ENCODE measurements at regions not wholly inside any gene's neighbourhood (a gene's known extent, or its start where the extent isn't known, plus 50 kb on each side); places are given as distances from the start of the nearest gene placed in this dataset.

DNA sequence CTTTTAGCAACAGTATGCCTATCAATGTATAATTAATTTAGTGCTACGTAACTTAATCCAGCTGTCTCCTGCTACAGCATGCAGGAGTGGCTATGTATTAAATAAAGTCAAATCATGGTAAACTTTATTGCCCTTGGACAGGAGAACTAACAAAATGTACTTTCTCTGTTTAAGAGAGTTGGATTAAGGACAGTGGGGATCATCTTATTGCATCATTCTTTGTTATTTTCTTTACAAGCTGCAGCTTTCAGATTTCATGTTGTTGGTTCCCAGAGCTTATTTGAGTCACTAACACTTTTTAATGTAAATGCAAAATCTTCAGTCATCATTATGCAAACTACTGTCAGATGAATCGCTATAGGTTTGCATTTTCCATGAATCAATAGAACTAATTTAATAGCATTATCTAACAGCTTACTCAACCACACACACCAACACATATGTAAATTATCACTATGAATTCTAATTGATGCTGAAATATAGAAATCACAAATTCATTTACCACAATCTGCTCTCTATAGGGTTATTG, 424.7 kb downstream of the MMUT start:
- TF ChIP-seq, protein P1, sequence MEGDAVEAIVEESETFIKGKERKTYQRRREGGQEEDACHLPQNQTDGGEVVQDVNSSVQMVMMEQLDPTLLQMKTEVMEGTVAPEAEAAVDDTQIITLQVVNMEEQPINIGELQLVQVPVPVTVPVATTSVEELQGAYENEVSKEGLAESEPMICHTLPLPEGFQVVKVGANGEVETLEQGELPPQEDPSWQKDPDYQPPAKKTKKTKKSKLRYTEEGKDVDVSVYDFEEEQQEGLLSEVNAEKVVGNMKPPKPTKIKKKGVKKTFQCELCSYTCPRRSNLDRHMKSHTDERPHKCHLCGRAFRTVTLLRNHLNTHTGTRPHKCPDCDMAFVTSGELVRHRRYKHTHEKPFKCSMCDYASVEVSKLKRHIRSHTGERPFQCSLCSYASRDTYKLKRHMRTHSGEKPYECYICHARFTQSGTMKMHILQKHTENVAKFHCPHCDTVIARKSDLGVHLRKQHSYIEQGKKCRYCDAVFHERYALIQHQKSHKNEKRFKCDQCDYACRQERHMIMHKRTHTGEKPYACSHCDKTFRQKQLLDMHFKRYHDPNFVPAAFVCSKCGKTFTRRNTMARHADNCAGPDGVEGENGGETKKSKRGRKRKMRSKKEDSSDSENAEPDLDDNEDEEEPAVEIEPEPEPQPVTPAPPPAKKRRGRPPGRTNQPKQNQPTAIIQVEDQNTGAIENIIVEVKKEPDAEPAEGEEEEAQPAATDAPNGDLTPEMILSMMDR (IDR thresholded peaks at IDR 0.05) = no peak
- TF ChIP-seq EP300 (IDR thresholded peaks at IDR 0.05) = no peak
- no peak for TF ChIP-seq POLR2AphosphoS5 (IDR thresholded peaks at IDR 0.05)

Data from esophagus muscularis mucosa (tissue), 4 donors.